Anterior cingulate cortex (tissue), 58 donors: ENCODE measurements at regions not wholly inside any gene's neighbourhood (a gene's known extent, or its start where the extent isn't known, plus 50 kb on each side); places are given as distances from the start of the nearest gene placed in this dataset.

Experiments
- DNase-seq, 58 donors: peaks; one replicate each; lab custom pipeline; 2025; lab: John Stamatoyannopoulos, UW

DNA sequence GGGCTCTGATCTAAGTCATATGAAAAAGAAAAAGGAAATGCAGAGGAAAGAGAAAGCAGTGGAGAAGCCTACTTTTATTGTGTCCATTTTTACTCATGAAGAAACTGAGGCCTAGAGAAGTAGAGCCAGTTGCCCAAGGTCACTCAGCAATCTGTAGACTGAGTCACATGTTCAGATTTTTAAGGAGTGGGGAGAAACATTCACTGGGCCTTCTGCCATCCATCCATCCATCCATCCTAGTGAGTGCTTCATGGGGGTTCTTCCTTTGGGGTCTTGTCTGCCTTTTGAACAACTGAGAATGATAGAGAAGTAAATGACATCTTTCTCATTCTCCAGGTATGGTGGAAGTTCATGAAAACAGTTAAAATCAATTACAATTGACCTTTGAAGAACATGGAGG, 233.6 kb upstream of the SRRM4 start:
- DNase-seq = no peak

DNA sequence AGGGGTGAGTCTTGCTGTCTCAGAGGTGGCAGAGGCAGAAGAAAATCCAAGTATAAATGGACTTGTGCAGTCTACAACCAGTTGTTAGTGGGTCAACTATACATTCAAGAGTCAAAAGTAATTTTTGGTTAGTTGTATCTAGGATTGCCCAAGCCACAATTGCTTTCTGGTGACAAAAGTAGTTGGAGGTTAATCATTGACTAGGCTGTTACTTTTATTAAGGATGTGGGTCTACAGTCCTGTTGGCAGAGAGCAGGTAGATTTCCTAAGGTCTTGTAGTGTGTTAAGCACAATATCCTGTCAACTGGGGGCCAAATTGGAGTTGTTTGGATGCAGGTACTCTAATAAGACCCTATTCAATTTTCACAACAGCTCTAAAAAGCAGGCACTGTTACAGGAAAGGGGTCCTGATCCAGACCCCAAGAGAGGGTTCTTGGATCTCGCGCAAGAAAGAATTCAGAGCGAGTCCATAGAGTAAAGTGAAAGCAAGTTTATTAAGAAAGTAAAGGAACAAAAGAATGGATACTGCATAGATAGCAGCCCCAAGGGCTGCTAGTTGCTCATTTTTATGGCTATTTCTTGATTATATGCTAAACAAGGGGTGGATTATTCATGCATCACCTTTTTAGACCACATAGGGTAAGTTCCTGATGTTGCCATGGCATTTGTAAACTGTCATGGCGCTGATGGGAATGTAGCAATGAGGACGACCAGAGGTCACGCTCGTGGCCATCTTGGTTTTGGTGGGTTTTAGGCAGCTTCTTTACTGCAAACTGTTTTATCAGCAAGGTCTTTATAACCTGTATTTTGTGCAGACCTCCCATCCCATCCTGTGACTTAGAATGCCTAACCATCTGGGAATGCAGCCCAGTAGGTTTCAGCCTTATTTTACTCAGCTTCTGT, 232.6 kb upstream of the SRRM4 start:
- DNase-seq = no peak

DNA sequence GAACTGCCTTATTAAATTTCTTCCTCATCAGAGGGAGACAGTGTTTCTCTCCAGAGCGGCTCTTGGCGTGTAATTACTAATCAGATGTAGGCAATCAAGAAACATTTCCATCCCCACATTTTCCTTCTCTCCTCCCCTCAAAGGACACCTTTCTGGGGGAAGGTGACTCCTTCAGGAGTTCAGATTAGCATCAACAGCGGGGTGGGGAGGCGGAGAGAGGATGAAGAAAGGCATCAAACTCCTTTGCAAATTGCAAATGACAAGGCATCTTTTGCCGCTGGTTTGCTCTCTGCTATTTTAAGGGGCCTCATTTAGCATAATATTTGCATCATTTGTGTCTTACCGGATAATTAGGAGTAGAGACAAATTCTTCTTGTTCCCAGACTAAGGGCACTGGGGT, 231.7 kb upstream of the SRRM4 start:
- peak in 1 of 58 donors; percentile 3 for DNase-seq

DNA sequence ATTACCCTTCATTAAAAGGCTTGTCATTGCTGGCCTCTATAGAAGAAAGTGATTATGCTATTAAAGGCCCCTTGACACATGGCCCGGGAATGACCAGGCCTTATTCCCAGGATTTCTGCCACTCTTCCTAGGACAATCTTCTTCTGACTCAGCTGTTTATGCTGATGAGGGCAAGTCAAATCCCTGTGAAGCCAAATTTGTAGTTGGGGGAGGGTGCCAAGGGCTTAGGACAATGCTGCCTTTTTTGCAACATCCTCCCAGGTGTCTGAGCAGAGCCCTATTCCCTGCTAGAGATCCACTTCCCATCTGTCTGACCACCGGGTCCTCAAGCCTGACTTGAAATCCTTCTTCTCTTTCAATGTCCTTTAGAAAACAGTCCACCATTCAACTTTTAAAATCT, 230.7 kb upstream of the SRRM4 start:
- peak in 2 of 58 donors; percentile 3 to 5 for DNase-seq

DNA sequence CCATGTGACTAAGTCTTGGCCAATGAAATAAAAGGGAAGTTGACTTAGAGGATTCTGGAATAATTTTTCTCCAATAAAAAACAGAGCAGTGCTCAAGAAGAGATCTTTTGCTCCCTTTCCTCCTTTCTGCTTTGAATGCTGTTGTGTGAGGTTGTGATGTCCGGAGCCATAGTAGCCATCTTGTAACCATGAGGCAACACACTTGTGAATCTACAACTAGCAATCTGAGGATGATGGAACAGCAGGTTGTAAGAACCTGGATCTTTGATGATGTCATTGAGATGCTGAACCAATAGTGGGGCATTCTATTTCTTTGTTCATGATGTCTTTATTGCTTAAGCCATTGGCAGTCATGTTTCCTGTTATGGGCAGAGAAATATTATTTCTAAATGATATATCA, 230.0 kb upstream of the SRRM4 start:
- DNase-seq = no peak

DNA sequence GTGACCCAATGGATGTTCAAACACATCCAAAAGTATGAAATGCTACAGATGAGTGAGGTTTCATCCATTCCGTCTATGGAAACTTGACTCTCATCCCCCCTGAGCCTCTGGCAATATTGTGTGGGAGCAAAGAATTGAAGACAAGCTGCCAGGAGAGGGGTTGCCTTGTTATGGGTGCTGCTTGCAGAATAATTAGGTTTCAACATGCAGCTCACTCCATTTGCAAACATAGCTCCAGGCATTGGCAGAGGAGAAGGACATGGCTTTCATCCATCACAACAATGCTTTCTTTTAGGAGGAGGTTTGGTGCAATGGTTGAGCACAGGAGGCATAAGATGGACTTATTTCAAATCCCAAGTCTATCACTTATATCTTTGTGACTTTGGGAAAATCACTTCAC, 220.7 kb upstream of the SRRM4 start:
- peak in 1 of 58 donors; percentile 50 for DNase-seq

DNA sequence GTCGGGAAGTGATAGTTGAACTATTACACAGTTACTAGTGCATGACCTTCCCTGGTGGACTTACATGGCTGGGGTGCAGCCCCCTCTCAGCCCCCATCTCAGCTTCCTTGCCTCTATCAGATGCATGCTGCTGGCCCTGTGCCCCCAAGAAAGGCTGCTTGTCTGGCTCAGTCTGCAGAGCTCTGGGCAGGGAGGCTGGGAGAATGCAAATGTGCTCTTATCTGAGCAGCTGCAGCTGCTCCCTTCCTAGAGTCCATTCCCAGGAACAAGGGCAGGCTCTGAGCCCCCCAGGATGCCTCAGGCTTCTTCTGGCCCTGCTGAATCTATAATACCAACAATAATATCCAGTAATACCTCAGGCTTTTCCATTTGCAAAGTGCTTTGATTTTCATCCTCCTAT, 218.1 kb upstream of the SRRM4 start:
- DNase-seq = peak in 12 of 58 donors; percentile 1 to 39 (median 8)

DNA sequence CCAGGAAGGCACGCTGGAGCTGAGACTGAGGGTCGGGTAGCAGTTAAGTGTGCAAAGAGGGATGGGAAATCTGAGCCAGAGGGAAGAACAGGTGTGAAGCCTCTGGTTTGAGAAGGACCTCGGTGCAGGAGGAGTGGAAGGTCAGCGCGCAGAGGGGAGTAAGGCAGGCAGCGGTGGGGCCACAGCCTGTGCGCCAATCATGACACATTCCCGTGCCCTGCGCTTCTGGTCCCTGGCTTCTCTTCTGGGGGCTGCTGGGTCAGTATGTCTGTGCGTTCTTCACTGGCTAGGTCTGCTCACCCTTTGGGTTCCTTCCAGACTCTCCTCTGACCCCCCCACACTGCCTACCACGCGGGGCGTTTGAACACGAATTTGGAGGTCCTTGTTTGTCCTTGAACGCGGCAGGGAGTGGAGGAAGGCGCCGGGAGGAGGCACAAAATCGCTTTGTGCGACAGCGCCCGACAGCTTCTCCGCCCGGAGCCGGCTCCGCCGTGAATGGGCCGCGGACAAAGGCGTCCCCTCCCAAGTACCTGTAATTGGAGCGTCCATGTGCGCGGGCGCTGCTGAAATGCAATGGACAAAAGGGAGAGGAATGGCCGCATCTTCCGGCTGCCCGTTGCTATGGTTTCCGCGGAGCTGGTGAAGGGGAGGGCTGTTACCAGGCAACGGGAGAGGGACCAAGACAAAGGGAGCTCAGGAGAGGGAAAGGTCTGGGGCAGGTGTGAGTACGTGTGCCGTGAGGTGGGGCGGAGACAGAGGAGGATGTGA, 207.2 kb upstream of the SRRM4 start:
- DNase-seq = peak in 56 of 58 donors; percentile 12 to 90 (median 54)

DNA sequence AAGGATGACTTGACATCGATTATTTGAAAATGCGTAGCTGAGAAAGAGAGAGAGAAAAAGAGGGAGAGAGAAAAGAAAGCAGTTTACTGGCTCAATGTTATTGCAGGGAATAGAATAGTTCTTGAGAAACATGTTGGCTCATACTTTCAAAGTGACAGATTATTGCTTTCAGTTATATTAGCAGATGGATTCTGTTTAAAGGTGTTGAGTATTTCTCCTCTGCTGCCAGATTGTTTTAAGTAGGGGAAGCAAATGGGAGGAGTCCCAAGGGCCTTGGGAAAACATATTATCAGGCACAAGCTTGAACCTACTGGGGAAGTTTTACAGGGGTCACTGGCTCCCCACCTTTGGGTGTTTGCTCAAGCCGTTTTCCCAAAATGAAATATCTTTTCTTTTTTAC, 203.8 kb upstream of the SRRM4 start:
- DNase-seq = no peak

DNA sequence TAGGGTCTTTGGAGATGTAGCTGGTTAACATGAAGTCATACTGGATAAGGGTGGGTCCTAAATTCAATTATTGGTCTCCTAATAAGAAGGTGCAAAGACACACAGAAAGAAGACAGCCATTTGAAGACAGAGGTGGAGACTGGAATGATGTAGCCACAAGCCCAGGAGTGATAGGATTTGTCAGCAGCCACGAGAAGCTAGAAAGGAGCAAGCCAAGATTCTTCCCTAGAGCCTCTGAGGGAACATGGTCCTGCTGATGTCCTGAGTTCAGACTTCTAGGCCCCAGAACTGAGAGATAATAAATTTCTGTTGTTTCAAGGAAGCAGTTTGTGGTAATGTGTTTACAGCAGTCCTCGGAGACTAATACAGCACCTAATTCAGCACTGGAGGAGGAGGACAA, 203.3 kb upstream of the SRRM4 start:
- no peak for DNase-seq

DNA sequence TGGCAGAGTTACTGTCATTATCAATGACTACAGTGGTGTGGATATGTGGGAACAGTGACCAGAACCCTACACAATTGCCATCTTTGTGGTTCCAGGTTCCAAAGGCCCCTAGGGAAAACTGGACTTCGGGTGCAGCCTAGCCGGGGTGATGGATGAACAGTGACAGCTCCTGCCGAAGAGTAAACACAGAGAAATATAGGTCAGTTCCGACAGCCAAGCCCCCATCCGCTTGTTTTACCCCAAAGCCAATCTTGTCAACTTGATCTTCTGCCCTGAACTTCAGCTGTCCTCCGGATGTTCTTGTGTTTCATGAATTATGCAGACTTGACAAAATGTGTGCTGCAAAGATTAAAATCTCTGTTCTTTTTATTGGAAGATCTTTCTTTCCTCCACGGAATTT, 200.4 kb upstream of the SRRM4 start:
- no peak for DNase-seq

DNA sequence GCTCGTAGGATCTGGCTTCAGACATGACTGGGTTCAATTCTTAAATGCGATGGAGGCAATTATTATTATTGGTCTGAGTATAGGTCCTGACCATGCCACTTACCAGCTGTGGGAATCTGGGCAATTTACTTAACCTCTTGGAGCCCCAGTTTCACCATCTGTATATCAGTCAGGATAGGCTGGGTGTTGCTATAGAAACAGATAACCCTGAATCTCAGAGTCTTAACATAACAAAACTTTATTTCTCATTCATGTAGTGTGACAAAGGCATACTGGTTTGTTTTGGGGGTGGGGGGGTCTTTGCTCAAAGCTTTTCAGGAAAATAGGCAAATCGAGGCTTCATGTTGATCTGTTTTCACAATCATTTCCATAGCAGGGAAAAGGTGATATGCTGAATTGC, 199.6 kb upstream of the SRRM4 start:
- DNase-seq = no peak

DNA sequence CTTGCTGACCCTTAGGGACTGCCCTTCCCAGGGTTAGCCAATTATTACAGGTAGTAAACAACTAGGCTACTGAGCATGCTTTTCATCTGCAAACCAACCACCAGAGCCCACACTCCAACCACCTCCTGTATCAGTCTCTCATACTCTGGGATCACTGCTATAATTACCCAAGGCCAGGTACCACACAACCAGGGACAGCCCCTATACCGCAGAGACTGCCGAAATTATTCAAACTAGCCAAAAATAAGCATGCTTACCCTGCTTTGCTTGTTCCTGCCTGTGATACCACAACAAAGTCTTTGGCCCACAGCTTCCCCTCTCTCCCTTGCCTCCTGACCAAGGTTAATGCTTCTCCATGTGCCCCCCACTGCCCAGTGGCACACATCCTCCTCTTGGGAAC, 197.6 kb upstream of the SRRM4 start:
- DNase-seq = no peak

DNA sequence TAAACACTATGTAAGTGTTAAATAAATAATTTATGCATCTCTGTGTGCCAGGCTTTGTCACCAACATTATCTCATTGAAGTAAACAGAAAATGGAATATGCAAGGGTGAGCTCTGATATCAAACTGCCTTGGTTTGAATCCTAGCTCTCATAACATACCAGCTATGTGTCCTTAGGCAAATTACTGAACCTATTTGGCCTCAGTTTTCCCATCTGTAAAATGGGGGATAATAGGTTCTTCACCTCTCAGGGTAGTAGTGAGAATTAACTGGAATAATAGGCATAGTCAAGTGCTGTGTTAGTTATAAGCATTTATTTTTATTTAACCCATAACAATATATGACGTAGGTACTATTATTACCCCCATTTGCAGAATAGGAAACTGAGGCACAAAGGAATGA, 190.8 kb upstream of the SRRM4 start:
- DNase-seq = no peak

DNA sequence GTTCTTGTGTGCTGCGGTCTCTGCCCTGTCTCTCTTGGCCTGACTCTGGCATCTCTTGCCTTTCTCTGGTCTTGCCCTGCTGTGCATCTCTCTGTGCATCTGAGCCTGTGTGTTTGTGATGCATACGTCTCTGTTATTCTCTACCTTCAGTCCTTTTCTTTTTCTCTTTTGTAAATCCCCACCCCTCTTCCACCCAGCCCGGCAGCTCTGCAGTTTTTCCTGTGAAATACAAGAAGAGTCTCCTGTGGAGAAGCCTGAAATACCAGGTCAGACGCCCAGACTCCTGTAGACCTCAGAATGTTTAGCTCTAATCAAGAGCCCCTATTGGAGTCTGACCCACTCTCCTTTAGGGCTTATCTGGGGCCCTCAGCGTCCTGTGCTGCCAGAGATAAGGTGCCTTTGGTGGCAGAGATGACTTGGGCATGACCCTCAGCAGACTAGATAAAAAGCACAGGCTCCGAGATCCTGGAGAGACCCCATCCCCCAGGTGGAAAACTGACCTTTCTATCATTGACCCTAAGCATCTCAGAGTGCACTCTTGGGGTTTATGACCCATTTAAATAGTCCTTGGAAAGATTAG, 167.5 kb upstream of the SRRM4 start:
- no peak for DNase-seq

DNA sequence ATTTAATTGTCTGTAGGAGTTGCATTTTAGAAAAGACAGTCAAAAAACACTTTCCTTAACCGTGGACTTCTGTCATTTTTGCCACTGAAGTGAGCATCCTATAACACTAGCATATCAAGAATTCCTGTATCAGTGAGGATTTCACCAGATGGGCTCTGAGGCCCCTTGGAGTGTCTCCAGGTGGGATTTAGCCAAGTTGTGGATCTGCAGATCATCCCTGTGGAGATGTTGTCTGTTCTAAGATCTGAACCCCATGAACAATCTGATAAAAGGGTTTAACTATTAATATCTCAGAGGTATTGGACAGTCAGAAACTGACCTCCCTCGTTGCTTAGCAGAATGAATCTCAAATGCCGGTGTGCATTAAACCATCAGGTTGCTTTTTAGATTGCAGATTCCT, 165.0 kb upstream of the SRRM4 start:
- no peak for DNase-seq

DNA sequence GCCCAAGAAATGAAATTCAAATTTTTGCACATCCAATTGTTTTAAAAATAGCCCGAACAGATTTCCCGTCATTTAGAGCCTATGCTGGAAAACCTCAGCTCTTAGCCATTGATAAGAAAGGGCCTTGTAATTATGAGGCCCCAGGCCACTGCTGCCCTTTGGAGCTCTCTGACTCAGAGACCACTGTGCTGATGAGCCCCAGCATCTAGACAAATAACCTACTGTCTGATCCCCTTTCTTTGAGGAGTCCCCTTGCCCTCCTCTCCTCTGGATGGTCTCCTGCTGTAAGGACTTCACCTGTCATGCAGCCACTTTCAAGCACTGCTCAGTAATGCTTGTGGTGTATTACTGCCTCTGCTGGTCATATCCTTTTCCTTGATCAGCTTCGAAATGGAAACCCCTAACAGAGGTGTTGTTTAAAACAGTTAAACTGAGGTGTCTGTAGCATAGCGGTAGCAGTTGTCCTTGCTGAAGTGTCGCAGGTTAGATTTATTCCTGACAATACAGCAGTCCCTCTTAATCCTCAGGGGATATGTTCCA, 159.9 kb upstream of the SRRM4 start:
- no peak for DNase-seq

DNA sequence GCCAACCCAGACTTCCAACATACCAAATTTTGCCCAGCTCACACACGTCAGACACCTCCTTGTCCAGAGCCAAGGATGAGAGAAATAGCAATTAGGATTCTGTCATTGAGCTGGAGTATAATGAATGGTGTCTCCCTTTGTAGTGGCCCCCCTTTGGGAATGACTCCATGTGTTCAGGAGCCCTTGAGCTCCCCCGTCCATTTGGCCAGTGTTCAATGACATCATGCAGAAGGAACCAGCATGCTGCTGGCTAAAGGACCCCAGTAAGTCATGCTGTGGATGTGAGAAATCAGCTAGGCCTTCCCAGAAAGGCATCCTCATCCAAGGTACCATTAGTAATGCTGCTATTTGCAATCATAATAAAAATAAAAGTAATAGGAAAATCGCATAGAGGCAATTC, 158.8 kb upstream of the SRRM4 start:
- no peak for DNase-seq

DNA sequence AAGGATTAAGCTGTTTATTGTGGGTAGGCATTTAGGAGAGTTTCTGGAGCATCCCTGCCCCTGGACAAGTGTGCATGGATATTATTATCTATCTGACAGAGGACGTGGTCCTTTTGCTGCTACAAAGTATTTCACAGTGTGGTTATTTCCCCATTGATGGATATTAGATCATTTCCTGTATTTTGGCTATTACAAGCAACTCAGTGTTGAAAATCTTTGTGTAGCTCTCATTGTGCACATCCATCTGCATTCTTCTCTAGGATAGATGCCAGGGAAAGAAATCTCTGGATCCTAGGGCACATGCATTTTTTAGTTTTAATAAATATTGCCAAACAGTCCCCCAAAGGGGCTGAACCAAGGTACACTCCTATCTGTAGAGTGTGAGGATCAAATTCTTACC, 154.3 kb upstream of the SRRM4 start:
- DNase-seq = peak in 3 of 58 donors; percentile 0 to 52 (median 8)

DNA sequence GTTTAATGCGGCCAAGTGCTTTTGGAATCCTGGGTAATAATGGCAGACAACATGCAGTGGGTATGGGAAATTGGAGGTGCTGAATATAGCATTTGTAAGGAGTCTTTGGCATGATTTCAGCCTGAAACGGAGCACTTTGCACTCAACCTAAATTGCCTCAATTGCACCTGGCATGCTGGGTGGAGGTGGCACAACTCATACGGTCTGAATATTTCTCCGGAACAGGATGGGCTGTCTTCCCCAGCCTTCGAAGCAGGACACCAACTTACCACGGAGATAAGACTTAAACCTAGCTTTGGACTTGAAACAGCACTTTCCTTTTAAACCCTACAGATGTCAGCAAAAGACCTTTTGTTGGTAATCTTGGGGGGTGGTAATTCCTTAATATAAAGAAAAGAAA, 153.7 kb upstream of the SRRM4 start:
- DNase-seq = peak in 5 of 58 donors; percentile 4 to 29 (median 6)

DNA sequence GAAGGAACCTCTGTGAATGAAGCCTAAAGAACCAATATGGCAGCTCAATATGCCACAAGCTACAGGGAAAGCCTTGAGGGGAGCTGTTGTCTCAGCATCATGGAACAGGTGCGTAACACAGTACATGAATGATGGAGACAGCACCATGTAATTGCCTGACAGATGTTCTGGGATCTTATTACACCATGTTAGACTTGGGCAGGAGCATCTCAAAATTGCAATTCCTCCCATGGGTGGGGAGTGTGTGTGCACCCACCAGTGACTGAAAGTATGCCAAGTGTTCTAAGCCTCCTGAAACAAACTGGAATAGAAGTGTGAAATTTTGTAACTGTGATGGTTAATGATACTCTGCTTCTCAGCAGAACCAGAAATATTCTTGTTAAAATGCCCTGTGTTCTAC, 151.0 kb upstream of the SRRM4 start:
- DNase-seq = peak in 11 of 58 donors; percentile 3 to 50 (median 10)
